ENCODE measurements at regions not wholly inside any gene's neighbourhood (a gene's known extent, or its start where the extent isn't known, plus 50 kb on each side); places are given as distances from the start of the nearest gene placed in this dataset.

DNA sequence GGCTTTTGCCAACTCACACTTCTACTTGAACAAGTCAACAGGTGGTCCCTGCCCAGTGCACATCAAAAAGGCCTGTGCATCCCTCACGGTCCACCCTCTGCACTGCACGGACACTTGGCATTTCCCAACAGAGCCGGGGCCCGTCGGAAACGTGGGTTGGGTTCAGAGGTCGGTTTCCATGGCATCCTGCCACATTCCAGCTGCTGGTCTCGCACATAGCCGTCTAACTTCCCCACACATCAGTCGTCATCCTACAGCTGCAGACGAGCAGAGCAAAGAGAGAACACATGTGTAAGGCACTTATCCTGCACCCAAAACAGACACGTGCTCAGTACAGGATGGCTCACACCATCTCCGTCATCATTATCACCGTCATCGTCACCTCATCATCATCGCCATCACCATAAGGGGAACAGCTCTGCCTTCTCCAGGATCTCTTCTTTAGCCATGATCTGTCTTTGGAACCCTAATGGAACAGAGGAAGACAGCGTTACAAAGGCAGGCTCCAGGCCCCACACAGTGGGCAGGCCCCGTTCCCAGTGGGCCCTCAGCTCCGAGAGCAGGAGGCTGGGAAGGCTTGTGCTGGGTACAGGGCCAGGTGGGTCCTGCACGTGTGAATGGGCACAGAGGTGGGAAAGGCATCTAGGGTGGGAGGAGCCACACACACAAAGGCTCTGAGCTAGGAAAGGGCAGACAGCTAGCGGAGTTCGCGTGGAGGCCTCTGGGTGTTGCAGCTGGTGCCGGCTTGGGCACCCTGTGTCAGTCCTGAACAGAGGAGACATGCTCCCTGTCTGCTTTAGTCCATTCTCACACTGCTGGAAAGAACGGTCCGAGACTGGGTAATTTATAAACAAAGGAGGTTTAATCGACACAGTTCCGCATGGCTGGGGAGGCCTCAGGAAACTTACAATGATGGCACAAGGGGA lies 170.8 kb upstream of the SOX1 start:
- TF ChIP-seq, protein P1, sequence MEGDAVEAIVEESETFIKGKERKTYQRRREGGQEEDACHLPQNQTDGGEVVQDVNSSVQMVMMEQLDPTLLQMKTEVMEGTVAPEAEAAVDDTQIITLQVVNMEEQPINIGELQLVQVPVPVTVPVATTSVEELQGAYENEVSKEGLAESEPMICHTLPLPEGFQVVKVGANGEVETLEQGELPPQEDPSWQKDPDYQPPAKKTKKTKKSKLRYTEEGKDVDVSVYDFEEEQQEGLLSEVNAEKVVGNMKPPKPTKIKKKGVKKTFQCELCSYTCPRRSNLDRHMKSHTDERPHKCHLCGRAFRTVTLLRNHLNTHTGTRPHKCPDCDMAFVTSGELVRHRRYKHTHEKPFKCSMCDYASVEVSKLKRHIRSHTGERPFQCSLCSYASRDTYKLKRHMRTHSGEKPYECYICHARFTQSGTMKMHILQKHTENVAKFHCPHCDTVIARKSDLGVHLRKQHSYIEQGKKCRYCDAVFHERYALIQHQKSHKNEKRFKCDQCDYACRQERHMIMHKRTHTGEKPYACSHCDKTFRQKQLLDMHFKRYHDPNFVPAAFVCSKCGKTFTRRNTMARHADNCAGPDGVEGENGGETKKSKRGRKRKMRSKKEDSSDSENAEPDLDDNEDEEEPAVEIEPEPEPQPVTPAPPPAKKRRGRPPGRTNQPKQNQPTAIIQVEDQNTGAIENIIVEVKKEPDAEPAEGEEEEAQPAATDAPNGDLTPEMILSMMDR (conservative IDR thresholded peaks at IDR 0.05), result no peak
- no peak for TF ChIP-seq ZFX (IDR thresholded peaks at IDR 0.05)

All from C4-2B (cell line).